LHCN-M2 (cell line): ENCODE measurements at regions not wholly inside any gene's neighbourhood (a gene's known extent, or its start where the extent isn't known, plus 50 kb on each side); places are given as distances from the start of the nearest gene placed in this dataset.
A peak's percentile ranks its signal among the peaks of the same experiment; 100 is the strongest.
"Not testable (repeated sequence)": the region's sequence is repeated elsewhere in the genome, so short reads cannot be mapped to it uniquely, and the experiment has no call there.

Source experiments
- DNase-seq: peaks from one replicate; pipeline ENCODE4 v3.0.0-alpha.2; 2012; ENCODE audit warnings: low read depth

DNA sequence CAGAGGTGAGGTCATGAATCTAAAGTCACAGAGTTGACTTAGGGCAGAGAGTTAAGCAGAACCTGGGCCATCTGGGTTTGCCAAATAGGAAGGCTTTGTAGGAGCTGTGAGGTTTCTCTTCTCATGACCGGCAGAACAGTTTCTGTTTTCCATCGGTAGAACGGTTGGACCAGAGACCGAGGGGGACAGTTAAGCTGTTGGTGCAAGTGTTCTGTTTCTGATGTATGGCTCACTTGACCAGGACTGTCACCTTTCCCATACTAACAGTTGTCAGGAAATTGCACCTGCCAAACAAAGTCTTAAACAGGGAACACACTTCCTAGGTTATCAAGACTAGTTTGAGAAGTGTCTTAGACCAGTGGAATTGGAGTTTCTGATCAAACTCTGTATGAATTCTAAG is 158.3 kb downstream of the PDCD6IP start:
- DNase-seq, result no peak

DNA sequence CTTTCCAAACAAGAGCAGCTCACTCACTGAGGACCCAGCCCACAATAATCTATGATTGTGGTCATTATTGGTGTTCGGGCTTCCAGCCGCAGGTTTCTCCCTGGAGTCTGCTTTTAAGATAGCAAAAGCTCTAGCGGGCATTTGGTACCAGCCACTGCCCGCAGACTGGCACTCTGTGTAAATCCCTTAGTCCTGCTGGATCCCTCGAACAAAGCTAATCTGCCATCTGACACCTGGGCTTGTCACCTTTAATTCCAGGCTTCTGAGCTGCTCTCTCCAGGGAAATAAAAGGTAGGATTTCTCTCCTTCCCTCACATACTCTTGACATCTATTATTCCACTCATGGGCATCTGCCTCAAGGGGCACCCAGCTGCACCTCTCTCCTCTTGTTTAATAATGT is 158.7 kb downstream of the PDCD6IP start:
- no peak for DNase-seq

DNA sequence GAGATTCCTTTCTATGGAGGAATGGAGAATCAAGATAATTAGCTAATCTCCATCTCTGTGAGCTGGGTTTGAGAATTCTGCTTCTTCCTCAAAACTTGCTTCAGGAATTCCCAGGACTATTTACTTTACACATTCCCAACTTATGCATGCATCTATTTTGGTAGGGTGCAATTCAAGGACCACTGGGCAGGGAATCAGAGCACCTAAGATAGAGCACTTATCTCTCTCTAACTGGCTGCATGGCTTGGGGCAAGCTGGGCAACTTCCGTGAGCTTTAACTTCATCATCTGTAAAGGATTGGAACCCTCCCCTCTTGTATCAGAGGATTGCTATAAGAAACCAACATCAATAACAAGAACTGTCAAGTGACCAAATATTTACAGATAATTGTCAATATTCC is 160.2 kb downstream of the PDCD6IP start:
- DNase-seq, result no peak

DNA sequence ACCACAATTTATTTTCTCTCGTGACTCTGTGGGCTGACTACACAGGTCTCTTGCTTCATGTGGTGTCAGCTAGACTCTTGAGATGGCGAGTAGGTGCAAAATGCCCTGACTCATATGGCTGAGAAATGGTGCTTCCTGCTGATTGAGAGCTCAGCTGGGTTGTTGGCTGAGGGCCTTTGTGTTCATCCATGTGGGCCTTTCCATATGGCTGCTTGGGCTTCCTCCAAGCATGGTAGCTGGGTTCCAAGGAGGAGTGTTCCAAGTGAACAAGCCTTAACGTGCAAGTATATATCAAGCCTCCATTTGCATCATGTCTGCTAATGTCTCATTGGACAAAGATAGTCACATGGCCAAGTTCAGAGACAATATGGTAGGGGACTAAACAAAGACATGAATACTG is 164.0 kb downstream of the PDCD6IP start:
- DNase-seq, result no peak

DNA sequence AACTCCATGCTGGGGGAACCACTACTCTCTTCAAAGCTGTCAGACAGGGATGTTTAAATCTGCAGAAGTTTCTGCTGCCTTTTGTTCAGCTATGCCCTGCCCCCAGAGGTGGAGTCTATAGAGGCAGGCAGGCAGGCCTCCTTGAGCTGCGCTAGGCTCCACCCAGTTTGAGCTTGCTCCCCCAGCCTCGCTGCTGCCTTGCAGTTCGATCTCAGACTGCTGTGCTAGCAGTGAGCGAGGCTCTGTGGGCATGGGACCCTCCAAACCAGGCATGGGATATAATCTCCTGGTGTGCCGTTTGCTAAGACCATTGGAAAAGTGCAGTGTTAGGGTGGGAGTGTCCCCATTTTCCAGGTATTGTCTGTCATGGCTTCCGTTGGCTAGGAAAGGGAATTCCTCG is 171.8 kb downstream of the PDCD6IP start:
- DNase-seq, result not testable (repeated sequence)

DNA sequence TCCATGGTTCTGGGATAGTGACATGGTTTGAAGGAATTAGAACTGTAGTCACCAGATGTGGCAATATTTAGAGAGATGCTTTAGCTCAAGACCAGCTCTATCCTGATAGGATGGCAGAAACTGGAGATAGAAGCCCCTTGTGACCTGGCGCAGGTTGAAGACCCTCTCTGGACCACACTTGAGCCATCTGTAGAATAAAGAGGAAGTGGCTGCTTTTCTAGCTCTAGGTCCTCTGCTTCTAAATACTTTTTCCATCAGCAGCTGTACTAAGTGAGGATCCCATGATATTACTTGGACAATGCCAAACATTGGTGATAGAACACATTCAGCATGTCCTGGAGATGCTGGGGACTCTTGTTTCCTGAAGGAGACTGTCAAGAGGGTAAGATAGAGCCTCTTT is 172.6 kb downstream of the PDCD6IP start:
- no peak for DNase-seq

DNA sequence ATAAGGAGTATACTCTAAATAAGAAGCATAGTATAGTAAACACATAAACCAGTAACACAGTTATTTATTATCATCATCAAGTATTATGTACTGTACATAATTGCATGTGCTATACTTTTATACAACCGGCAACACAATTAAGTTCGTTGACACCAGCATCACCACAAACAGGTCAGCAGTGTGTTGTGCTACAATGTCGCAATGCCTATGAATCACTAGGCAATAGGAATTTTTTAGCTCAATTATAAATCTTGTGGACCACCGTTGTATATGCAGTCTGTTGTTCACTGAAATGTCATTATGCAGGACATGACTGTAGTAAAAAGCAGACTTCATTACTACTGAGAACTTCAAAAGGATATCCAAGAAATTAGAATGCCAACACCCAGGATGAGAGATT is 177.0 kb downstream of the PDCD6IP start:
- DNase-seq, result no peak

DNA sequence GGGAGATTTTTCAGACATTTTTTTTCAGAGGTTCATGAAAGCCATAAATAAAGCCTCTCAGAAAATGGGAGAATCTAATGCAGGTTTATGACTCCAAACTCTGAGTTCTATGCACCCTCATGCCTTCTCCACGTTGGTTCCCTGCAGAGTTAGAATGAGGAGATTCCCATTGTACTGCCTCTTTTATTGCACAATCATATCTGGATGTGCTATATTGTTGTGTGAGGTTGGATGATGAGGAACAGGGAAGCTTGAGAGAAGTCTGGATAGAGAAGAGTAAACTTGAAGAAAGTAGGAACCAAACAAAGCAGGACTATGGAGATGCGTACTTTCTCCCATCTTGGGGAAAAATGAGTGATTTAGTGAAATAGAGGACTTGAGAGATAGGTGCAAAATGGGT is 178.8 kb downstream of the PDCD6IP start:
- DNase-seq, result no peak

DNA sequence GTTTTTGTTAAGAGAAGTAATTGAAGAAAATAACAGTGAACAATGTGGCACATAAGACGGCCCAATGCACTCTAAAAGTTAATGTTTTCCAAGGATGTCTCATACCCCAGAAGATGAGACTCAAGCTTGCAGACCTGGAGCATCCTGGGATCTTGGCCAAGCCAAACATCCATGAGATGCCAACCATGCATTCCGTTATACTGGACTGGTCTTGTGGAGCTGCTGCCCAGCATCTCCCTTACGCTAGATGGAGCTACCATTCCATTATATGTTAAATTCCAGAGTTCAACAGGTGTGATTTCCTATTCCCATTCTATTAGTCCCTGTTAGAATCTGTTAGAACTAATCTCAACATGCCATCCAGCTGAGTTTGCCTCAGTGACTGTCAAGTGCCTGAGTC is 181.8 kb downstream of the PDCD6IP start:
- DNase-seq, result peak; percentile 85

DNA sequence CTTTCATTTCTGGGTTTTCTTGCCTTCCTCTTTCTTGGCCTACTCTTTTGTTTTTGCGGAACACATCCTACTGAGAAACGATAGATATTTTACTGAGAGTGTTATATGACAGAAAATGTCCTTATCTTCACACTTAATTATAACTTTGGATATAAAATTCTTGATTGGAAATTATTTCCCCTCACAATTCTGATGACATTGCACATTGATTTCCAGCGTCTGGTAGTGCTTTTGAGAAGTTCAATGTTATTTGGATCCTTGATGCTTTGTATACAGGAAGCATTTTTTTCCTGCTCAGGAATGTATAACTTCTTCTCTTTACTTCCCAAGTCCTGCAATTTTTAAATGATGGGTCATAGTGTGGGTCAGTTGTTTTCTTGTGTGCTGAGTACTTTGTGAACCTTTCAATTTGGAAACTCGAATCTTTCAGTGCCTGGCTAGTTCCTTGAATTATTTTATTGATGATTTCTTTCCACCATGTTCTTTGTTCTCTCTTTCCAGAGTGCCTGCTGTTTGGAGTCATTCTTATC is 183.9 kb downstream of the PDCD6IP start:
- DNase-seq, result no peak

DNA sequence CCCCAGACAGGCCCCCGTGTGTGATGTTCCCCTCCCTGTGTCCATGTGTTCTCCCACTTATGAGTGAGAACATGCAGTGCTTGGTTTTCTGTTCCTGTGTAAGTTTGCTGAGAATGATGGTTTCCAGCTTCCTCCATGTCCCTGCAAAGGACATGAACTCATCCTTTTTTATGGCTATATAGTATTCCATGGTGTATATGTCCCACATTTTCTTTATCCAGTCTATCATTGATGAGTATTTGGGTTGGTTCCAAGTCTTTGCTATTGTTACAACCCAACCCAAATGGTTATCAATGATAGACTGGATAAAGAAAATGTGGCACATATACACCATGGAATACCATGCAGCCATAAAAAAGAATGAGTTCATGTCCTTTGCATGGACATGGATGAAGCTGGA is 184.5 kb downstream of the PDCD6IP start:
- not testable (repeated sequence) for DNase-seq

DNA sequence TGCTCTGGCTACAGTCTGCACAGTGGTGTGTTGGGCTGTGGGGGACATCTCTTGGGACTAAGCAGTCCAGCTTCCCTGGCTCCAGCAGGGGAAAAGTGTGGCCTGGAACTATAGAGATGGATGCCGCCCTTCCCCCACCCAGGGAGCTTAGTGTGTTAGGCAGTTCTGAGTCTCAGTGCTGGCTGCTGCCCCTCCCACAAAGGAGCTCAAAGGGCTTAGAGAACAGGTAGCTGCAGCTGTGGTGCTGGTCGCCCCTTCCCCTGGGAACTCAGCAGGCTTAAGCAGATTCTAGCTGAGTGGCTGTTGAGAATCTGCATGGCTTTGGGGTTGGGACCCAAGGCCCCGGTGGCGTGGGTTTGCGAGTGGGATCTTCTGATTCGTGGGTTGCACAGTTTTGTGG is 190.8 kb downstream of the PDCD6IP start:
- DNase-seq, result no peak

DNA sequence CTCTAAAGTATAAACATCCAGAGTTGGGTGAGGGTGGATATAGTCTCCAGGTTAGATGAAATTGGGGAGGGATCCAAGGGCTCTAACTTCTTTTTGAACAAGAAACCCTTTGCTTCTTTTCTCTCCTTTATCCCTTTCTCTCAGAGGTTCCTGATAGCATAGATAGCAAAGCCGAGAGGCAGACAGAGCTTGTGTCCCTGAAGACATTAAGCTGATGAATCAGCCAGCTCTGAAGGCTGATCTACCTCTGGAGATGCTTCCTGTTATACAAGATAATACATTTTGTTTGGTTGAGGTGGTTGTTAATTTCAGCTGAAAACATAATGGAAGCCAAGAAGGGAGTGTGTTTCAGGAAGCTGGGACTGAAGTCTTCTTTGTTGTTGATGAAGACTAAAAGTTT is 193.2 kb downstream of the PDCD6IP start:
- no peak for DNase-seq

DNA sequence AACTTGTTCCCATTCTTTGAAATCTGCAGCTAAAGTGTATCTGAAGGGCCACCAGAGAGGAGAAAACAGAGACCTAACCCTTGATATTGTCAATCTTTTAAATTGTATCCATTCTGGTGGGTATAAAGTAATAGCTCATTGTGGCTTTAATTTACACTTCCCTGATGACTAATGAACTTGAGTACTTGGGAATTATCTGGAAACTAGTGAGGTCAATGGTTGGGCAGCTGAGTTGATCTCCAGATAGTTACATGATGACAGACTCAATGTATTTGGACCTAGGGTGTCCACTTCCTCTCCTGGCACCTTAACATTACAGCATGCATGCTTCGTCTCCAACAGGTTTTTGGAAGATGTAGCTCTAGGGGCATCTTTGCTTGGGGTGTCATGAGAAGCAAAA is 195.2 kb downstream of the PDCD6IP start:
- peak; percentile 47 for DNase-seq

DNA sequence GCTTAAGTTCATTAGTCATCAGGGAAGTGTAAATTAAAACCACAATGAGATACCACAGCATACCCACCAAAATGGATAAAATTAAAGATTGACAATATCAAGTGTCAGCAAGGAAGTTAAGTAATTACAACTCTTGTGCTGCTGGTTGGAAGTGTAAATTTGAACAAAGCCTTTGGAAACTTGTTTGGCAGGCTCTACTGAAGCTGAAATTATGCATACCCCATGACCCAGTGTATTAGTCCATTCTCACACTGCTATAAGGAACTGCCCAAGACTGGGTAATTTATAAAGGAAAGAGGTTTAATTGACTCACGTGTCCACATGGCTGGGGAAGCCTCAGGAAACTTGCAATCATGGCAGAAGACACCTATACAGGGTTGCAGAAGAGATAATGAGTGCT is 196.1 kb downstream of the PDCD6IP start:
- no peak for DNase-seq

DNA sequence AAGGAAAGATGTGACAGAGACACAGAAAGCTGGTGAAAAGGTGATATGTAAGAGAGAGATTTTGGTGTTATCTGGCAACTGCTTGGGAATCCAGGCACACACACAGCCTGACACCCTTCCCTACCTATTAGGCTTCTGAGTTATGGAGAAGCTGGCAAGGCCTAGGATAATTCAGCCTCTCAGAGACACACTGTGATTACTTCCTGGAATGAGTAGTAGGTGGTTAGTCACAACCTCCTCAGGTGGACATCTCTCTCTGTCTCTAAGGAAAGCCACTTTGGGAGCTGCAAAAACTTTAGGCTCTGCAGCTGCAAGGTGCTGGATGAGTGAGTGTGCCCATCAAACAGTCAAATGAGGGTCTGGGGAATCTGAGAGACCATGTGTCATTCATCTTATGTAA is 201.9 kb downstream of the PDCD6IP start:
- no peak for DNase-seq

DNA sequence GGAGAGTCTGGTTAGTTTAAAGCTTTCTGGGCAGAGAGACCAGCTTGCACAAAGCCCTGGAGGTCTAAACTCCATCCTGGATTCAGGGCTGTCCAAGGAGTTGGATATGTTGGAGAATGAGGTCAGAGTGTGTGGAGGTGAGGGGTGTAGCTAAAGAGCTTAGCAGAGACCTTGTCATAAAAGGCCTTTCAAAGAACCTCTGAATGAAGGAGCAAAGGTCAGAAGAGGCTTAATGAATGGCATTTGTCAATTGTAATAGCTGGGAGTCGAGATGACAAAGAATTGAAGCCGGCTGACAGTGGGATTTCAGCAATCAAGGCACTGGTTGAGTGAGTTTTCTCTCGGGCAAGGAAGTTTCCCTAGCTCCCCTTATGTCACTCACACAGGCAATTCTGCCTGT is 202.6 kb downstream of the PDCD6IP start:
- no peak for DNase-seq

DNA sequence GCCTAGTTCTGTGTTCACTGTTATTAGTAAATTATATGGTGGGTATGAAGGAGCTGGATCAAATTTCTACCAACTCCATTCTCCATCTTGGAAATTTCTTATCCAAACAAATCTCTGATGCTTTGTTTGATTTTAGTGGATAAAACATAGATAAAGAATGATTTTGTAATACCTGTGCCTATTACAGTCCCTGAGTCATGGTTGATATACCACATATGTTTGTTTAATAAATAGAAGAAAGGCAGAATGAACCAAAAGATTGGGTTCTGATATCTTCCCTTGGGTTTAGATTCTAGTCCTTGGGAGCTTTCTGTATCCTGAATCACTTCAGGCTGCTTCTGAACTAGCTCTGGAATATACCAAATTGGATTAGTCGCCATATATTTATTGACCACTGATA is 203.6 kb downstream of the PDCD6IP start:
- no peak for DNase-seq

DNA sequence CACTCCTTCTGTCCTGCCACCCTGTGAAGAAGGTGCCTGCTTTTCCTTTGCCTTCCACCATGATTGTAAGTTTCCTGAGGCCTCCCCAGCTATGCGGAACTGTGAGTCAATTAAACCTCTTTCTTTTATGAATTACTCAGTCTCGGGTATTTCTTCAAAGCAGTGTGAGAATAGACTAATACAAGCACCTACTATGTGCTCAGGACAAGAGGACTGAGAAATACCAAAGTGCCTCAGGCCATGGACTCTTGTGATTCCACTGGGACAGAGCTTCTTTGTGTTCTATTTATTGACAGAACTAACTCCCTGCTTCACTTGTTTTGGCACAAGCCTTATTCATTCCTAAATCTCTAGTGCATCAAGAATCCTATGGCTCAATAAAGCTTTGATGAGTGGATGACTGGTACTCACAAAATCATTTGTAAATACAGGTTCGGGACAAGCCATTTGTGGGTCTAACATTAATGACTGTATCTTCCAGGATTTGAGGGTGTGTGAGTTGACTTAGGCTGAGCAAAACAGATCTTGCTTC is 204.2 kb downstream of the PDCD6IP start:
- DNase-seq, result no peak

DNA sequence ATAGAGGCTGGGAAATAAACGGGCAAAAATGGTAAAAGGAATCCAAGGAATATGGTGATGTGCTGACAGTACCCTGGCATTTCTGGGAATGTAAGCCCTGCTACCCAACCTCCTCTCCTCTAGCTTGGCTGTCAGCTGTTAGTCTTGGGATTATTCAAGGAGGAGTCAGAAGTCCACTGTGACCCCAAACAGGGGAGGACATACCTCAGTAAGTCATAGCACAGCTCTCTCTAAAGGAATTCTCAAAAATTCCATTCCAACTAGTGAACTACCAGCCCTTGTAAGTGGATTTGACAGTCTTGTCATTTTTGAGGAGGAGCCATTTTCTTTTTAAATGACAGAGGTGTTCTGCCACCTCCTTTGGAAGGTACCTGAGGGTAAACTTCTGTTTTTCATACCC is 207.5 kb downstream of the PDCD6IP start:
- DNase-seq, result peak; percentile 91

DNA sequence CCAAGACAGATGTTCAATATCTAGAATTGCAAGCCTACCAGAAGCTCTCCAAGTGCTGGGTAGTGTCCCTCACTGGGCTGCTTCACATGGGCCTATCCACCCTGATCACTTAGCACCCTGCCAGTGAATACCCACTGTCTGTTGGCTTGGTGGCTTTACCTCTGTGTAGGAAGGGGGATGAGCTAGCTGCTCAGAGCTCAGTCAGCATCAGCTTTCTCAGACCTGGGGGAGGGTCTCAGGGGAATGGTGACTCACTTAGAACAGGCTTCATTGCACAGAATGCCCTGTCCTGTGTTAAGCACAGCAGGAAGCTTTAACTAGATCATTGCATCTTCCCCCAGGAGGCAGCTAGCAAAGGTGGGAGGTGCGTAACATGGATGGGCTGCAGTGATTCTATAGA is 209.8 kb downstream of the PDCD6IP start:
- DNase-seq, result peak; percentile 68

DNA sequence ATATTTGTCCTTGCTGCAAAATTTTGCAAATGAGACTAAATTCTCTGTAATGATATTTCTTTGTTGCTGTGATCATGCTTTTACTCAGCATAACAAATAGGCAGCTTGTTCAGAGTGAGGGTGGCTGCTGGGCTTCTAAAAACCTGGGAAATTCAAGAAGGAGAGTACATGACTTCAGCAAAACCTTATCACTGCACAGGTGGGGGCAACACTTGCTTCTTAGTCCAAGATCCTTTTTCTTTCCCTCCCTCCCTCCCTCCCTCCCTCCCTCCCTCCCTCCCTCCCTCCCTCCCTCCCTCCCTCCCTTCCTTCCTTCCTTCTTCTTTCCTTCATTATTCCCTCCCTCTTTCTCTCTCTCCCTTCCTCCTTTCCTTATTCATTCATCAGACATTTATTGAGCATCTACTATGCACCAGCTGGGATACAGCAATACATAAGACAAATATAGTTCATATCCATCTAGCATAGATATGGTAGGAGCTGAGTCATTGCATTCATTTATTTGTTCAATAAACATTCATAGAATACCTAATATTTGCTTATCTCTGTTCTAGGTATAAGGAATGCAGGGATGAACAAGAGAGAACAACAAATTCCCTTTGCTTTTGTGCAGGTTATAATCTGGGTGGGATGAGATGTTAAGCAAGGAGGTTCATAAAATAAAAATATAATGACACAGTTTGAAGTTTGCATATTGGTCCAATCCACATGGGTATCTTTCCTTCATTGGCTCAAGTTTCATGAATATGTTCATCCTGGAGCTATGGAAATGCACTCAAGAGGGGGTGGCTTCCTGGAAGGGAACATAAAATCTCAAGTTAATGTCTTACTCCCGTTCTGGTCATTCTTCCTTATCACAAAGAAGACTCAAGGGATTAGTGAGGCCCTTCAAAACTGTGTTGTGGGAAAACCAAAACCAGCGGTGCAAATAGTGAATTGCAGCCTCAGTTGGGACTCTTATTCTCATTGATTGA is 210.7 kb downstream of the PDCD6IP start:
- DNase-seq, result no peak
